ENCODE measurements at regions not wholly inside any gene's neighbourhood (a gene's known extent, or its start where the extent isn't known, plus 50 kb on each side); places are given as distances from the start of the nearest gene placed in this dataset.

DNA sequence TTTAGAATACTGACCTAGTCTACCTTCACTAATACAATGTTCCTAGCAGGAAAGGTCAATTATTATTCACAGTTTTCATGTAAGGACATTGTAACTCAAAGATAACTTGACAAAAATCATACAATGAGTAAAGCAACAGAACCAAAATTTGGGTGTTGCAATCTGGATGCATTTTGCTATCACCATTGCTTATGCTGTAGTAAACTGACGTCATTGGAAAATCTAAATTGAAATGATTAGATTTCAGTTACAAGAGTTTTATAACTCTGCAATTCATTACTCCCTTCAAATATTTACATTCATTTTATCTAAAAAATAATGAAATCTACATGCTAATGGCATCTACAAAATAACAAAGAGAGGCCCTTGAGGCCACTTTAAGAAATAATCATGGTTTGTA is 147.0 kb downstream of the TENT5A start:
- TF ChIP-seq, protein P1, sequence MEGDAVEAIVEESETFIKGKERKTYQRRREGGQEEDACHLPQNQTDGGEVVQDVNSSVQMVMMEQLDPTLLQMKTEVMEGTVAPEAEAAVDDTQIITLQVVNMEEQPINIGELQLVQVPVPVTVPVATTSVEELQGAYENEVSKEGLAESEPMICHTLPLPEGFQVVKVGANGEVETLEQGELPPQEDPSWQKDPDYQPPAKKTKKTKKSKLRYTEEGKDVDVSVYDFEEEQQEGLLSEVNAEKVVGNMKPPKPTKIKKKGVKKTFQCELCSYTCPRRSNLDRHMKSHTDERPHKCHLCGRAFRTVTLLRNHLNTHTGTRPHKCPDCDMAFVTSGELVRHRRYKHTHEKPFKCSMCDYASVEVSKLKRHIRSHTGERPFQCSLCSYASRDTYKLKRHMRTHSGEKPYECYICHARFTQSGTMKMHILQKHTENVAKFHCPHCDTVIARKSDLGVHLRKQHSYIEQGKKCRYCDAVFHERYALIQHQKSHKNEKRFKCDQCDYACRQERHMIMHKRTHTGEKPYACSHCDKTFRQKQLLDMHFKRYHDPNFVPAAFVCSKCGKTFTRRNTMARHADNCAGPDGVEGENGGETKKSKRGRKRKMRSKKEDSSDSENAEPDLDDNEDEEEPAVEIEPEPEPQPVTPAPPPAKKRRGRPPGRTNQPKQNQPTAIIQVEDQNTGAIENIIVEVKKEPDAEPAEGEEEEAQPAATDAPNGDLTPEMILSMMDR (IDR thresholded peaks at IDR 0.05): no peak
- TF ChIP-seq ZFX (IDR thresholded peaks at IDR 0.05; ENCODE audit: borderline replicate concordance): no peak

Data from 22Rv1 (cell line).